ENCODE measurements at regions not wholly inside any gene's neighbourhood (a gene's known extent, or its start where the extent isn't known, plus 50 kb on each side); places are given as distances from the start of the nearest gene placed in this dataset.
A peak's percentile ranks its signal among the peaks of the same experiment; 100 is the strongest.

DNA sequence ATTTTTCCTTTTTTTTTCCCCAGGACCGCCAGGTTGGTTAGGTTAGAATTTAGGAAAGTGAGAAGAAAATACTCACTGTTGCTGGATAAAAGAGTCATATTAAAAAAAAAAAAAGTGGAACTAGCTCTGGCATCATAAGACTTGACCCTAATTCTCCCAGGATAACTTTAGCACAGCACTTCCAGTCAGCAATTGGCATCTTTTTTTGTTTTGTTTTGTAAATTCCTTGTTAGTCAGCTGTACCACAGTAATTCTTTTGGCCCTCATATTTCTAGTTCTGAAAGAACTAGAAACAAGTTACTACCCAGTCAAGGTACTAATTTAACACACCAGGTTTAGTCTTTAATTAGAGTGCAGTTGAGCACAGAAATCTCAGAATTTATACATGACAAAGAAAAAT, 873.5 kb upstream of the POU3F3 start:
- TF ChIP-seq, protein P1, sequence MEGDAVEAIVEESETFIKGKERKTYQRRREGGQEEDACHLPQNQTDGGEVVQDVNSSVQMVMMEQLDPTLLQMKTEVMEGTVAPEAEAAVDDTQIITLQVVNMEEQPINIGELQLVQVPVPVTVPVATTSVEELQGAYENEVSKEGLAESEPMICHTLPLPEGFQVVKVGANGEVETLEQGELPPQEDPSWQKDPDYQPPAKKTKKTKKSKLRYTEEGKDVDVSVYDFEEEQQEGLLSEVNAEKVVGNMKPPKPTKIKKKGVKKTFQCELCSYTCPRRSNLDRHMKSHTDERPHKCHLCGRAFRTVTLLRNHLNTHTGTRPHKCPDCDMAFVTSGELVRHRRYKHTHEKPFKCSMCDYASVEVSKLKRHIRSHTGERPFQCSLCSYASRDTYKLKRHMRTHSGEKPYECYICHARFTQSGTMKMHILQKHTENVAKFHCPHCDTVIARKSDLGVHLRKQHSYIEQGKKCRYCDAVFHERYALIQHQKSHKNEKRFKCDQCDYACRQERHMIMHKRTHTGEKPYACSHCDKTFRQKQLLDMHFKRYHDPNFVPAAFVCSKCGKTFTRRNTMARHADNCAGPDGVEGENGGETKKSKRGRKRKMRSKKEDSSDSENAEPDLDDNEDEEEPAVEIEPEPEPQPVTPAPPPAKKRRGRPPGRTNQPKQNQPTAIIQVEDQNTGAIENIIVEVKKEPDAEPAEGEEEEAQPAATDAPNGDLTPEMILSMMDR (conservative IDR thresholded peaks at IDR 0.05): no peak

DNA sequence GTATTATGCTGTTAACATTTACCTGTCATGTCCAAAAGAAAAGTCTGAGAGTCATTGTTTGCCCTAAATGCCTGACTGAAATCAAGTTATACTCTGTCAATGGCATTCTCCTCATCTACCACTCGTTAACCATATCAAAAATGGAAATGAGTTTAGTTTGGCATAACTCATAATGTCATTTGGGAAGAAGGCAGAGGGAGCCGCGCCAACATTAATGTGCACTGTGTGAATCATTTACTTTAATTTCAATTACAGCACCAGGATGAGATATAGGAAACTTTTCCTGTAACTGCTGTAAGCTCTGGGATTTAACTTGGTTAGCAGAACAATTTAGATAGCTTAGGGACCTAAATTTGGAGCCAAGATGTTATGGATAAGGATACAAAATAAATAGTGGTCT, 871.2 kb upstream of the POU3F3 start:
- H3K27ac ChIP-seq: peak overlapping the region; percentile 13; the same call in 1 of the 2 replicates
- TF ChIP-seq, protein P1 (conservative IDR thresholded peaks at IDR 0.05): no peak

More for the DNA sequence above, 873.5 kb upstream of the POU3F3 start:
- H3K27ac ChIP-seq: no peak overlapping the region

DNA sequence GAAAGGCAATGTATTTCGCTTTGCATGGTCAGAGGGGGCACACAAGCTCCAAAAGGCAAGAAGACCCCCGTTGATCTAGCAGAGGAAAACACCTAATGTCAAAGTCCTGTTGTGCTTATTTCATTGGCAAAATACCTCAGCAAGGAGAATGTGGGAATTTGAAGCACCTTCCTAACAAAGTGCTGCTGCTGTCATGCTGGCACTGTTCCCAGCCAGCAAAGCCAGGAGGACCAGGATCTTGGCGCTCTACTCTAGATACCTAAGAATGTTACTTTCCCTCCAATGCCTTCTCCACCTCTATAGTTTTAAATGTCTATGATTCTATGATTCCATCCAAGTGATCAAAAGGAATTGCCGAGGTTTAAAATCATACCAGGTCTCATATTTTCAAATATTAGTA, 867.9 kb upstream of the POU3F3 start:
- TF ChIP-seq, protein P1 (conservative IDR thresholded peaks at IDR 0.05): no peak
- no peak overlapping the region for H3K27ac ChIP-seq

DNA sequence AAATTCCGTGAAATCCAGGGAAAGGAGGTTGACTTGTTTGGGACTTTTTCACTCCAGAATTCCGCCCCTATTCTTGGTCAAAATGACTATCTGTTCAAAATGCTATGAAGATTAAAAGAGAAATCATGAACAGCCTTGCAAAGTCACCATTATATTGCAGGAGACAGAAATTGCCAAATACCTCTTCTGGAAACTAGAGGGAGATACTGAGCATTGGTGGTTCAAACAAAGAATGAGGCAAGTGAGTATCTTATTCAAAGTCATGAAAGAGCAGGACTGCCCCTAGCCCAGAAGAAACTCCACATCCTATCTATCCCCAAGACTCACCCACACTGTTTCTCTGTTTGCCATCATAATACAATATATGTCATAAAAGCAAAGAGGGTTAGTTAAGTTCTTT, 862.3 kb upstream of the POU3F3 start:
- peak overlapping the region; percentile 65 for H3K27ac ChIP-seq
- TF ChIP-seq, protein P1 (conservative IDR thresholded peaks at IDR 0.05): peak; percentile 69

DNA sequence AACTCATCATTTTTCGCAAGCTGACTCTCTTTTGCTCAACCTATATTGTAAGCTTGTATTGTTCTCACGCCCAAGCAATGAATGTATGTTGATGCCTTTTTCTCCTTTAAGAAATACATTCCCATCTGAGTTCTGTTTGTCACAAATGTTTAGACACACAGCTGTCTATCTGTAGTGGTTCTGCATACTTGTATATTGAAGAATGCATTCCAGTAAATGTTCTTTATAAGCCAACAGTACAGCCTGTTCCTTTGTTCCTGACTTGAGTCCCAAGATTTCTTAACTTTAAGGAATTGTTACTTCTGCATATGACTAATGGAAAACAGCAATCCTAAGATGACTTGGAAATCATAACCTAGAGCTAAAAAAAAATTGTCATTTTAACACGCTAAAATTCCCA, 849.1 kb upstream of the POU3F3 start:
- no peak overlapping the region for H3K27ac ChIP-seq
- TF ChIP-seq, protein P1 (conservative IDR thresholded peaks at IDR 0.05): no peak

DNA sequence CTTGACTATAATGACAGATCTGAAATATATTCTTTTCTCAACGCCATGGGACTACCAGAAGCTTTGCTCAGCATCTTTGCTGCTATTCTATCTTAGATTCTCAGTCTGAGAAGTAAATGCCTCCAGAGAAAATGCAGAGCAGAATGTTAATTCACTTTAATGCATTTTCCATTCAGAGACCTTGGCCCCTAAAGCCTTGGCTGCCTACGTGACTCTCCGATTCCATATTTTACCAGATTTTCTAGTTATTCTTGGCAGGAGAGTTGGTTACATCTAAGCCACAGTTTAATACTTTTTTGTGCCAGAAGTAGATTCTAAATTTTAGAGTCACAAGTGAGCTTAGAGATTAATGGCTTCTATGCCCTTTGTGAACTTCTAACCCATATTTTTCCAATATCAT, 837.1 kb upstream of the POU3F3 start:
- H3K27ac ChIP-seq: no peak overlapping the region
- TF ChIP-seq, protein P1 (conservative IDR thresholded peaks at IDR 0.05): no peak

DNA sequence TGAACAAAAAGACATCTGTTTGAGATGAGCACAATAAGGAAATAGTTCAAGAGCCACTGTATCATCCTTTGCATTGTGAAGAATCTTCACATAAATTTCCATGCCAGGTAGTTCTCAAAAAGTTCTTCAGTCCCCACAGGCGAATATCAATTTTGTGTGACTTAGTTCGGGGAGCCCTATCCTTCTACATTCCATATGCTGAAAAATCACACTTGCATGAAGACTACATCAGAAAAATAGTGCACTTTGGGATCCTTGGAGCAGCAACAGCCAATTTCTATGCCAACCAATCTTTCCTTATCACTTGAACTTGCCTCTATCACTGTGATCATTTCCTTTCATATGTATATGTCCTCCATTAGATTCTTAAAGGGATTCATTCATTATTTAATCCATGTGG, 830.6 kb upstream of the POU3F3 start:
- TF ChIP-seq, protein P1 (conservative IDR thresholded peaks at IDR 0.05): no peak
- no peak overlapping the region for H3K27ac ChIP-seq

DNA sequence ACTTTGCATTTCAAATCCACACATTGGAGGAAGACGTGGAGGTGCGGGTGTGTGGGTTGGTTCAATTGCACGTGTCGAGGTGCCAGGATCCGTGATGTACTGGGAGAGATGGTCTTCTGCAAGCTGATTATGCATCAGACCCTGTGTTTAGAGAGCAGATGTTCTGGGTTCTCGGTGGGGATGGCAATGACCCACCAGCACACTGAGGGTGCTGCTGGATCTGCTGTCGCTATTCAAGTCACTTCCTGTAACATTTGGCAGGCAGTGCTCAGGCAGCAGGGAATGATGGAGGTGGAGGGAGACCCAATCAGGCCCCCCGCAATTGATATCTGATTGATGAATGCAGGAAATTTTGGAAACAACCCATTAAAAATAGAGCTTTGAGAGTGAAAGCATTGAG, 830.1 kb upstream of the POU3F3 start:
- H3K27ac ChIP-seq: no peak overlapping the region
- TF ChIP-seq, protein P1 (conservative IDR thresholded peaks at IDR 0.05): no peak
